NOMO-1 treated with DMSO at 0.1 percent for 48 hours (cell line): ENCODE measurements at regions not wholly inside any gene's neighbourhood (a gene's known extent, or its start where the extent isn't known, plus 50 kb on each side); places are given as distances from the start of the nearest gene placed in this dataset.
A peak's percentile ranks its signal among the peaks of the same experiment; 100 is the strongest.
"Not testable (repeated sequence)": the region's sequence is repeated elsewhere in the genome, so short reads cannot be mapped to it uniquely, and the experiment has no call there.

Experiments
- DNase-seq: peaks from one replicate; lab custom pipeline; 2025; ENCODE audit not compliant: unreplicated experiment; lab: John Stamatoyannopoulos, UW

DNA sequence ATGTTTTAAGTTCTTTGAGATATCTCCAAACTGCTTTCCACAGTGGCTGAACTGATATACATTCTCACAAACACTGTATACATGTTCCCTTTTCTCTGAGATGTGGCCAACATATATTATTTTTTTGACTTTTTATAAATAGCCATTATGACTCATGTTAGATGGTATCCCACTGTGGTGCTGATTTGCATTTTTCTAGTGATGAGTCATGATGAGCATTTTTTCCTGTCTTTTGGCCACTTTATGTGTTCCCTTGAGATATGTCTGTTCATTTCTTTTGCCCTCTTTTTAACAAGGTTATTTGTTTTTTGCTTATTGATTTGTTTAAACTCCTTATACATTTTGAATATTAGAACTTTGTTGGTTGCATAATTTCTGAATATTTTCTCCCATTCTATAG lies 1055.1 kb downstream of the NXPH1 start:
- DNase-seq = peak; percentile 9

DNA sequence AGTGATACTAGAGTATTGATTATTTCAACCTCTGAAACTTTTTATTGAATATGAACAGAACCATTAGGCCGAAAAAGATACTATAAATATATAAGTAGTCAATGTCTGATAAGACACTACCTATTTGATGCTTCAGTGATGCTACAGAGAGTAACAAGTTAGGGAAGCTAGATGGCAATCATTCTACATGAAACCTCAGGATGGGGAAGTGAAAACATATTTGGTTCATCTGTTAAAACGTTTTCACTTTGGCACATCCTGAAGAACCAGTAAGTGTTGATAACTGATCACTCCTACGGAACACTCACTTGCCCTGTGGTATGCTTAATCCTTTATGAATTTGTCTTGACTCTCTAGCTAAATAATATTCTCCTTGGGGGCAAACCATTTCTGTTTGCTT lies 1064.9 kb downstream of the NXPH1 start:
- DNase-seq = peak; percentile 44

DNA sequence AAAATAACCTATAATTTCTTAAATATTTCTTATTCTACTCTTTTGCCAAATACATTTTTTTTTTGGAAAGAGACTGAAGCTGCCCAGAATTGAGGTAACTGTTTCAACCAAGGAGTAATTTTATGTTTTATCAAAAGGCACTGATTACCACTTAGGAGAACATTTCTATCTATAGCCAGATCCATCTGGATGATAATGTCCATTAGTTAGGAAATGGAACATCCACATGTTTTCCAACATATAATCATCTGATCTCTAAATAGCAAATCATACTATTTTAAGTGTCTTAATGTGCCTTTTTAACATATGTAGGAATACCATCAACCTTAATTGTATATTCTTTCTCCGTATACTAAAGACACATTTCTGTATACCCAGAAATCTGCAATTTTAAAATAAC lies 1068.9 kb downstream of the NXPH1 start:
- DNase-seq = no peak

DNA sequence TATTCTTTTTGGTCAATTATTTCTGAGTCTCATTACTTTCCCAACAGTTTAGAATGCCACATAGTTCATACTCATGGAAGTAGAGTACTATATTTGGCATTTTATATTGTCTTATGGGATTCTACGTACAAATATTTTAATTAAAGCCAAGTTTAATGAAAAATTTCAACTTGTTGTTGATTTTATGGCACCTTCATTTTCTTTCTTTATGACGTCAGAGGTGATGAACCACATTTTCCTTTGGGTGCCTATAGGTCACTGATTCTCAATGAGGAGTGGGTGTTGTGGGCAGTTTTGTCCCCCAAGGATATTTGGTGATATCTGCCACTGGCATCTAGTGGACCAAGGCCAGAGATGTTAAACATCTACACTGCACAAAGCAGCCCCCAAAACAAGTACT lies 1071.3 kb downstream of the NXPH1 start:
- no peak for DNase-seq

DNA sequence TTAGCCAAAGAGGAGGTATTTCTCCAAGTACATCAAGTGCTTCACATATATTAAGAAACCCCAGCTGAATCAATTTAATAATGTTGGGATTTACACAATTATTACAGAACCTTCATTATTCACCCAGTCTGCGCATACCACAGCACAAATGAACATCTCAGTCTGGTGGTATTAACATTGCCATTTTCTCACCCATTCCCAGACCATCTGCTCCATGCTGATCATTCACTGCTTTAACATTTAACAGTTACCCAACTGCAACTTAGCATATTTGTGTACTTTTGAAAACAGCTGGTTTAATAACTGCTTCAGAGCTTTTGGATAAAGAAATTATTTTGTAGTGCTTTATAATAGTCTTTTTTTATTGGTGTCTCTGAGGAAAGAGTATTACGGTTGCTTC lies 1072.1 kb downstream of the NXPH1 start:
- DNase-seq = no peak

DNA sequence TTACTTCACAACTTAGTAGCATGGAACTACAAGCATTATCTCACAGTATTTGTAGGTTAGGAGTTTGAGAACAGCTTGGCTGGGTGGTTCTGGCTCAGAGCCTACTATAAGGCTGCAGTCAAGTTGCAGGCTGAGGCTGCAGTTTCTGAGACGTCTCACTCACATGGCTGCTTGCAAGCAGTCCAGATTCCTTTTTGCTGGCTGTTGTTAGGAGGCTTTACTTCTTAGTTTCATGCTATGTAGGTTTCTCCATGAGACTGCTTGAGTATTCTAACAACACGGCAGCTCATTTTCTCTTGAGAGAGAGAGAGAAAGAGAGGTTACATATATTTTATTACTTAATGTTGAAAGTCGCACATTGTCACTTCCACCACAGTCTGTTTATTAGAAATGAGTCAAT lies 1073.9 kb downstream of the NXPH1 start:
- no peak for DNase-seq

DNA sequence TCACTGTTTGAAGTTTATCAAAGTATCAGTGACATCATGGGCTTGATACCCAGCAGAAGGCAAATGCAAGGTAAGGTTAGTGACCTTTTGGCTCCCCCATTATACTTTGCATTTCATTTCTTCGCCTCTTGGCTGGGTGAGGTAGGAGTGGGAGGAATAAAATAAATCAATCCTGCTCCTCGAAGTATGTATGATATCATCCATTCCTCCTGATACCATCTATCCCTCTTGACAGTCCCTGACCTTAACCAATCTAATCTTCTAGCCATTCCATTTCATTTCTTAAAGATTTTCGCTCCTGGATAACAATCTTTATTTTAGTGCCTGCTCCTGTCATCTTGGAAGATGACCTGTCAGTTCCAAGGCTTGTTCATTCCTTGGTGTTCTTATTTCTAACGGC lies 1083.3 kb downstream of the NXPH1 start:
- DNase-seq = no peak

DNA sequence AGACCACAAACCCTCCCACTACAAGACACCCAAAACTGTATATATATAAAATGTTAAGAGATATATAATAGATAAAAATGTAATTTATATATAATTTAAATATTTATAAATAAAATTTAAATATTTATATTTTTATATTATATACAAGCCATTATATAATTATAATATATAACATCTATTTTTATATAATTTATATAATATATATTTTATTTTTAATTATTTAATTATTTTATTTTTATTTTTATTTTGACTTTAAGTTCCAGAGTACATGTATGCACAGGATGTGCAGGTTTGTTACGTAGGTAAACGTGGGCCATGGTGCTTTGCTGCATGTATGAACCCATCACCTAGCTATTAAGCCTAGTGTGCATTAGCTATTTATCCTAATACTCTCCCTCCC lies 1090.2 kb downstream of the NXPH1 start:
- no peak for DNase-seq

DNA sequence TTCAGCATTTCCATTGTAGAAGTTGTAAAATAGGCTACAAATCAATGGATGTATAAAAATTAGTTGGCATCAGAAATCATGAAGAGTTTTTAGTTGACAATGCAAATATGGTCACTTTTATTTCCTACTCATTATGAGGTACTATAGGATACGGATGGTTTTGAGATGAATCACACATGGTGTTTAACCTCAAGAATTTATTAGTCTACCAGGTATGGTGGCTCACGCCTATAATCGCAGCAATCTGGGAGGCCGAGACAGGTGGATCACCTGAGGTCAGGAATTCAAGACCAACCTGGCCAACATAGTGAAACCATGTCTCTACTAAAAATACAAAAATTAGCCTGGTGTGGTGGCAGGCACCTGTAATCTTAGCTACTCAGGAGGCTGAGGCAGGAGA lies 1119.0 kb downstream of the NXPH1 start:
- DNase-seq = not testable (repeated sequence)

DNA sequence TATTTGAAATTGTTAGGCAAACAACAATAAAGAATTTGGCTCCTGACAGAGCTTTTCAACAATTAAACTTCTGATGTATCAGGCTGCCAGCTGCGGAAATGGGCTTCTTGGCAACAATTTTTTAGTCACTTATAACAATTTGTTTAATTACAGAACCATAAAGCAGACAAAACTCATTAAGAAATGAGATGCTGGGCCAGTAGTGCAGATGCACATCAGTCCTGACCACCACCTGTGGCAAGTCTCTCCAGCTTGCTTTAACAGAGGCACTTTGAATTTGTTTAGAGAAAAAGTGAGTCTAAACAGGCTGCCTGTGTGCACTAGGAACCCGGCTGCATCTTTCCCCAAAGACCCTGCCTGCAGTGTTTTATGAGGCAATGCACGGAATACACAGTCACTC lies 1124.4 kb downstream of the NXPH1 start:
- no peak for DNase-seq

DNA sequence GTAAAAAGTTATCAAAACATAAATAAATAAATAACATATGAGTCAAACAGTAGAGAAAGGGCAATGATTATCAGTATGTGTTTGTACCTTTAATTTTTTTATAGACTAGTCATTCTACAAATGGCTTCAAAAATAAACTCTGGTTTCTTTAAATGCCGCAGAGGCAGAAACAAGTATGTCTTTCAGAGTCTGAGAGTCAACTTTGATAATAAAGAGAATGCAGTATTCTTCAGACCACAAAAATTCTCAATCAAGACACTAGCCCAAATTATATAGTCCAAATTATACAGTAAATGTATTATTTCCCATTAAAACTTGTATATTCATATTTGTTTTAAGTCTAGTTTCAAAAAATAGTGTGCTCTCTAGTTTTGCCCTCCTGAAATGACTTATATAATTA lies 1142.3 kb downstream of the NXPH1 start:
- no peak for DNase-seq

DNA sequence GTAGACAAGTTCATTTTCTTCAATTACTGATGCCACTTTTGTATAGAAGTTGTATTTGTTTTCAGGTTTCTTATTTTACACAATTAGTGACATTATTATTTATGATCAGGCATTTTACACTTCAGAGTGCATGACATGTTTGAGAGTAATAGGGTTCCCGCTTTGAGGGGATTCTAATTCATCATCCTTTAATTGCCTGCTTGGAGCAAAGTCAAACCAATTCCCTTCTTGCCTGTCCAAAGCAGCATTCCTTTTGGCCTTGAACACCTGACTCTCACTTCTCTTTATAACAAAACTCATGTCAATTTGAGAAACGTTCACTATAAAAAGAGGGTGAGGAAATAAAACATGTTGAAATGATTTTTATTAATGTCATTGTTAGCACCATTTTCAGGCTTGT lies 1149.4 kb downstream of the NXPH1 start:
- DNase-seq = no peak

DNA sequence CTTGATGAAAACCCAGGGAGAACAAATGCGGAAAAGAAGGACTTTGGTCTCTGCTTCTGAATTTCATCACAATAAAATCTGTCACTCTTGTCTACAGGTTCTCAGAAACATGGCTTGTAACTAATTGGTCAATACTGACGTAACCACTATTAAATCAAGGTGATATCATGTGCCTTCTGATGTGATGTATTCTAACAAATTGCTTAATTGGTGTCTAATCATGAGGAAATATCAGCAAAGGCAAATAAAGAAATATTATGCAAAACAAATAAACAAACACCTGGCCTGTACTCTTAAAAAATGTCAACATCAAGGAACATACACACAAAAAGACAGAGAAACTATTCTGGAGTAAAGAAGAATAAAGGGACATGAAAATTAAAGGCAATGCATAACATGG lies 1165.0 kb downstream of the NXPH1 start:
- DNase-seq = no peak

DNA sequence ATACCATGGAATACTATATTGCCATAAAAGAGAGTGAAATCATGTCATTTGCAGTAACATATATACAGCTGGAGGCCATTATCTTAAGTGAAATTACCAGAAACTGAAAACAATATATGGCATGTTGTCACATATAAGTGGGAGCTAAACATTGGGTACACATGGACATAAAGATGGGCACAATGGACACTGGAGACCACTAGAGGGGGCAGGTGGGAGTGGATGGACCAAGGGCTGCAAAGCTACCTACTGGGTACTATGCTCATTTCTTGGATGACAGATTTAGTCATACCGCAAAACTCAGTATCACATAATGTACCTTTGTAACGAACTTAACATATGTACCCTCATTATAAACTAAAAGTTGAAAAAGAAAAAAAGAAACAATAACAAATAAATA lies 1167.6 kb downstream of the NXPH1 start:
- no peak for DNase-seq

DNA sequence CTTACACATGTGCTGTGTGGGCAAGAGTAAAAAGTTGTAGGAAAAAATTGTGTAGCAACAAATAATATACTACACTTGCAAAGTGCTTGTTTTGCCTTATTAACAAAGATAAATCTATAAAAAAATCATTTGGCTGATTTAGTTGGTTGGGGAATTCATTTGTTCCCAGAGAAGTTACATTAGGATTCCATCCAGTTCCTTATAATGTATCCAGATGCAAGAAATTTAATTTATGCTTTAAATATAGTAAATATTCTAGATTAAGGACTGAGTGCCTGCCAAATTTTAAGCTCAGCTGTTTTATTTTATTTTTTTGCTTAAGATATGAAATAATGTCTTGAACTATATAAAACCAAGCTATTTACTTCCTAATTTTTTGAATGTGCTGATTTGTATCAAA lies 1169.9 kb downstream of the NXPH1 start:
- DNase-seq = no peak

DNA sequence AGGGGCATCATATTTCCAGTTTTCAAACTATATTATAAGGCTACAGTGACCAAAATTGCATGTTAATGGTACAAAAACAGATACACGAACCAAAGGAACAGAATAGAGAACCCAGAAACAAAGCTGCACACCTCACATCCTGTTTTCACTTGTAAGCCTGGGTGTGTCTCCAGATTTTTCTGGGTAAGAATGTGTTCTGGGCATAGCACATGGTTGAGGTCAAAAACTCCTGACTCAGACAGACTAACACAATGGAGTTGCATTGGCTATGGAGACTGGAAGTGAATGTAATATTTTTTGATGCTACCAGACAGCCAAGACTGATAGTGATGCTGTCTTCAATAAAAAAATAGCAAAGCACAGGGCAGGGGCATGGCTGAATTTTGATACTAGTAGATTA lies 1175.2 kb downstream of the NXPH1 start:
- no peak for DNase-seq

DNA sequence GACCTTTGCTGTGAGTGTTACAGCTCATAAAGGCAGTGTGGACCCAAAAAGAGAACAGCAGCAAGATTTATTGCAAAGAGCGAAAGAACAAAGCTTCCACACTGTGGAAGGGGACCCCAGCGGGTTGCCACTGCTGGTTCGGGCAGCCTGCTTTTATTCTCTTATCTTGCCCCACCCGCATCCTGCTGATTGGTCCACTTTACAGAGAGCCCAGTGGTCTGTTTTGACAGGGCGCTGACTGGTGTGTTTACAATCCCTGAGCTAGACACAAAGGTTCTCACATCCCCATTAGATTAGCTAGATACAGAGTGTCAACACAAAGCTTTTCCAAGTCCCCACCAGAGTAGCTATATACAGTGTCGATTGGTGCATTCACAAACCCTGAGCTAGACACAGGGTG lies 1187.5 kb downstream of the NXPH1 start:
- not testable (repeated sequence) for DNase-seq

DNA sequence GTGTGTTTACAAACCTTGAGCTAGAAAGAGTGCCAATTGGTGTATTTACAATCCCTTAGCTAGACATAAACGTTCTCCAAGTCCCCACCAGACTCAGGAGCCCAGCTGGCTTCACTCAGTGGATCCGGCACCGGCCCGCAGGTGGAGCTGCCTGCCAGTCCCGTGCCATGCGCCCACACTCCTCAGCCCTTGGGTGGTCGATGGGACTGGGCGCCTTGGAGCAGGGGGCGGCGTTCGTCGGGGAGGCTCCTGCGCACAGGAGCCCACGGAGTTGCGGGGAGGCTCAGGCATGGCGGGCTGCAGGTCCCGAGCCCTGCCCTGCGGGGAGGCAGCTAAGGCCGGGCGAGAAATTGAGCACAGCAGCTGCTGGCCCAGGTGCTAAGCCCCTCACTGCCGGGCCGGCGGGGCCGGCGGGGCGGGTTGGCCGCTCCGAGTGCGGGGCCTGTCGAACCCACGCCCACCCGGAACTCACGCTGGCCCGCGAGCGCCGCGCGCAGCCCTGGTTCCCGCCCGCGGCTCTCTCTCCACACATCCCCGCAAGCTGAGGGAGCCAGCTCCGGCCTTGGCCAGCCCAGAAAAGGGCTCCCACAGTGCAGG lies 1188.0 kb downstream of the NXPH1 start:
- not testable (repeated sequence) for DNase-seq

DNA sequence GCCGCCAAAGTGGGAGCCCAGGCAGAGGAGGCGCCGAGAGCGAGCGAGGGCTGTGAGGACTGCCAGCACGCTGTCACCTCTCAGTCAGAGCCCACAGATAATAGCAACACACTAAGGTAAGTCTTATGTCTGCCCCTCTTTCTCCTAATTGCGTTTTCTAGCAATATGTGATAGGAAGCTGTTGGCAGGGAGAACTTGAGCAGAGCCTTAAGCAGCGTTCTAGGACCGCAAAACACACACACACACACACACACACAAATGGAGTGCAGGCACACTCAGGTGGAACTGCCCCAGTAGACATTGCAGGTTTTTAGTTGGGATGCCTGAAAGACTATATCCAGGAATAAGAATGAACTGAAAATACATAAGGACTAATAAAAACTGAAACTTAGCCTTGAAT lies 1188.5 kb downstream of the NXPH1 start:
- DNase-seq = no peak

DNA sequence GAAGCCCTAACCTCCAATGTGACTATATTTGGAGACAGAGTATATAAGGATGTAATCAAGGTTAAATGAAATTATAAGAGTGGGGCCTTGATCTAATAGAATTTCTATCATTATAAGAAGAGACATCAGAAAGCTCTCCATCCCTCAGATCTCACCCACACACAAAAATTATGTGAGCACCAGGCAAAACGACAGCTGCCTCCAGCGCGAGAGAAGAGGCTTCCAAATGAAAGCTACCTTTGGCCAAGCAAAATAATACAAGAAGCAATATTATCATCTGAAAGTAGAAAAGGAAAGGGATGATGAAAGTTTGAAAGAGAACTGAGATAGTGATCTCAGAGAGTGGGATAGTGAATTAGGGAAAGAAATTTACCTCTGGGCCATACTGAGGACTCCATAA lies 1192.5 kb downstream of the NXPH1 start:
- DNase-seq = no peak

DNA sequence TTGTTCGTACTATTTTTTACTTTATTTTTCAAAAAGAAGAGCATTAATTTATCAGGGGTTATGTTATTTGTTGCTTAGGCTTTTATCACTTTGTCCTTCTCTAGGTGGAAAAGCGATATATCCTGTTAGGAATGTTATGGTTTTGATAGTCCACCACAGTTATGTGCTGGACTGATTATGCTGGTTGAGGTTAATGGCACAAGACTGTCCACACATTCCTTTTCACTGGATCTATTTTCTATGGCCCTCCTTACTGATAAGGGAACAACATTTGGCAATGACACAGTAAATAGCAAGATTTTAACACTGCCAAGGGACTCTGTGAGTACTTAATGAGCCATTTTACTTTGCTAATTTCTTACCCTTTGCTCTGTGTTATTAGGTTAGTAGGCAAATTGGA lies 1212.3 kb downstream of the NXPH1 start:
- no peak for DNase-seq

DNA sequence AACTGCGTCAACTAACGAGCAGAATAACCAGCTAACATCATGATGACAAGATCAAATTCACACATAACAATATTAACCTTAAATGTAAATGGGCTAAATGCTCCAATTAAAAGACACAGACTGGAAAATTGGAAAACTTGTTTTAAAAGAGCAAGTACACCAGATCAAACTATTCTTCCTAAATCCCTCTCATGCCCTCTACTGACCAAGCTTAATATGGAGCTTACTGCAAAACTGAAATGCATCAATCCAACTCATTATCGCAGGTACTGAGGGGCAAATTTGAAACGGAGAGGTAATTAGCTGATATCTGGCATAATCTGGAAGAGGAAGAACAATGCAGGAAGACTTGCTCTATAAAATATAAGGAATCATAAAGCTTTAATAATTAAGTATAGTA lies 1223.8 kb downstream of the NXPH1 start:
- DNase-seq = no peak

DNA sequence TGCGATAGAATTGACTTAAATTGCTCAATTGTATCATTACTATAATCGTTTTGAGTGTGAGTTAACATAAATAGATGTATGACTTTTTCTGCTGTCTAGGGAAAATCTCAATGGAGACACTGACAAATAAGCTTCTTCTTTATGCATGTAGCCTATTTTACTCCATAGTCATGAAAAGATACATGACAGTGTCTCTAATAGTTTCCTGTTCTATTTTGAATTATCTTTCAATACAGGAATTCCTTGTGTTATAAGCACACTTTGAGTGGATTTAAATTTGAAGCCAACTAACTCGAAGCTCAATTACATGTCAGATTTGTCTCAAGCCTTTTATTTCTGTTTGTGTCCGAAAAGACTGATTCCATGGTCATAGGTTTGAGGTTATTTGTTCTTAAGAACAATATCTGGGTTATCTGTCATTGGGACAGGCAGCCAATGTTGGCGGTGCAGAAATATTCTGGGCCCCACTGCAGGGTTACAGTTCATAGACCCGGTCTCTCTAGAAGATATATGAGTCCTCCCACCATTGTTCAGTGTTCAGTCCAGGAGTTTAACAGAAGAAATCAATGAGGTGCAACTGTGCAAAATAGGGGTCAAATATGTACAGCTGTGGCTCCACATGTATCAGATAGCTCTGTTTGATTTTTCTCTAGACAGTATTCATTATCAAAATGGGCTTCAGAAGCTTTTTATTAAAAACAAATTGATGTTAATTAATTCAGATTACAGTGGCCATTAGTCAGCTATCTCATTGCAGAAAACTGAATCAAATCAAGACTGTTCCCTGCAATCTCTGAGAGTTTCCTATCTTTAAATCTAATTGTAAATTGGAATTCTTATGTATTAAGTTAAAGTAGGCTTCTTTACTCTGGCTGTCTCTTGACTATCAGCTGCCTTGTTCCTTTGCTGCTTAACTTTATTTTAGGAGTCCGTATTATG lies 1238.8 kb downstream of the NXPH1 start:
- DNase-seq = no peak
